H1 (cell line): ENCODE measurements at regions not wholly inside any gene's neighbourhood (a gene's known extent, or its start where the extent isn't known, plus 50 kb on each side); places are given as distances from the start of the nearest gene placed in this dataset.

Experiments
- CREB1 ChIP-seq: IDR thresholded peaks from 2 replicates; pipeline ENCODE4 v1.6.1; 2012; ENCODE audit warnings: inconsistent platforms
- EZH2 ChIP-seq: fragments of 200-600 bp; sonication (generic); IDR thresholded peaks from 2 replicates; pipeline ENCODE4 v1.7.1; 2012; ENCODE audit warnings: low read depth, mild to moderate bottlenecking, moderate library complexity, low read length, inconsistent platforms; ENCODE audit not compliant: severe bottlenecking
- GTF2F1 ChIP-seq: IDR thresholded peaks from 2 replicates; pipeline ENCODE4 v1.6.1; 2012; ENCODE audit warnings: low read depth, low read length, improper control_type of control experiment, borderline replicate concordance
- SIRT6 ChIP-seq: IDR thresholded peaks from one replicate; pipeline ENCODE4 v1.7.1; 2012; ENCODE audit warnings: low read length, inconsistent platforms
- SP1 ChIP-seq: IDR thresholded peaks from 2 replicates; pipeline ENCODE4 v1.6.1; 2011; ENCODE audit warnings: low read depth, low read length
- TBP ChIP-seq: IDR thresholded peaks from 2 replicates; pipeline ENCODE4 v1.6.1; 2011; ENCODE audit warnings: low read depth, low read length, improper control_type of control experiment
- ZNF274 ChIP-seq: IDR thresholded peaks from 2 replicates; pipeline ENCODE4 v1.7.0; 2012; ENCODE audit warnings: low read length, borderline replicate concordance; ENCODE audit errors: extremely low read depth
- TF ChIP-seq, protein P1 (sequence below): IDR thresholded peaks from 2 replicates; pipeline ENCODE4 v1.6.1; 2011; ENCODE audit warnings: low read depth, mild to moderate bottlenecking, low read length; ENCODE audit not compliant: insufficient read depth

DNA sequence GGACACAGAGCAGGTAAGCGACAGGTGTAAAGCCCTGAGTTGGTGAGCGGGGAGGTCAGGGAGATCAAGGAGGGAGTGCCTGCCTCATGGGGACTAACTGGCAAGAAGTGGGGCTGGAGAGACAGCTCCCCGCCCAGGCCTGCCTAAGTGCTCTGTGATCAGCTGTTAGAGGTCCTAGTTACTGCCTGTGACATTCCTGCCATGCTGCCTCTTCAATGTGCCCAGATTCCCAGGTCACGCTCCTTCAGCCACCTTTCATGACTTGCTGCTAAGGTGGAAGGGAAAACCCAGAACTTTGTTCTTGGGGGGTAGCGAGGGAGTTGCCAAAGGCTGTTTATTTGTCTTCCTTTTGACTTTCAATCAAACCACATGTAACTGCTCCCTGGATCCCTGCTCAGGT is 114.3 kb upstream of the ZNF438 start (continued):
- TF ChIP-seq ZNF274 (no peak), CREB1 (no peak), SP1 (no peak), SIRT6 (no peak), GTF2F1 (no peak), EZH2 (no peak), TBP (no peak)
- TF ChIP-seq, protein P1, sequence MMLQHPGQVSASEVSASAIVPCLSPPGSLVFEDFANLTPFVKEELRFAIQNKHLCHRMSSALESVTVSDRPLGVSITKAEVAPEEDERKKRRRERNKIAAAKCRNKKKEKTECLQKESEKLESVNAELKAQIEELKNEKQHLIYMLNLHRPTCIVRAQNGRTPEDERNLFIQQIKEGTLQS: no peak
